GM21786 (cell line): ENCODE measurements at regions not wholly inside any gene's neighbourhood (a gene's known extent, or its start where the extent isn't known, plus 50 kb on each side); places are given as distances from the start of the nearest gene placed in this dataset.
"Not testable (repeated sequence)": the region's sequence is repeated elsewhere in the genome, so short reads cannot be mapped to it uniquely, and the experiment has no call there.

Experiments used
- ATAC-seq: cut with Tn5 transposase; IDR thresholded peaks from one replicate; pipeline ENCODE4 v1.9.1; 2021; ENCODE audit not compliant: unreplicated experiment

DNA sequence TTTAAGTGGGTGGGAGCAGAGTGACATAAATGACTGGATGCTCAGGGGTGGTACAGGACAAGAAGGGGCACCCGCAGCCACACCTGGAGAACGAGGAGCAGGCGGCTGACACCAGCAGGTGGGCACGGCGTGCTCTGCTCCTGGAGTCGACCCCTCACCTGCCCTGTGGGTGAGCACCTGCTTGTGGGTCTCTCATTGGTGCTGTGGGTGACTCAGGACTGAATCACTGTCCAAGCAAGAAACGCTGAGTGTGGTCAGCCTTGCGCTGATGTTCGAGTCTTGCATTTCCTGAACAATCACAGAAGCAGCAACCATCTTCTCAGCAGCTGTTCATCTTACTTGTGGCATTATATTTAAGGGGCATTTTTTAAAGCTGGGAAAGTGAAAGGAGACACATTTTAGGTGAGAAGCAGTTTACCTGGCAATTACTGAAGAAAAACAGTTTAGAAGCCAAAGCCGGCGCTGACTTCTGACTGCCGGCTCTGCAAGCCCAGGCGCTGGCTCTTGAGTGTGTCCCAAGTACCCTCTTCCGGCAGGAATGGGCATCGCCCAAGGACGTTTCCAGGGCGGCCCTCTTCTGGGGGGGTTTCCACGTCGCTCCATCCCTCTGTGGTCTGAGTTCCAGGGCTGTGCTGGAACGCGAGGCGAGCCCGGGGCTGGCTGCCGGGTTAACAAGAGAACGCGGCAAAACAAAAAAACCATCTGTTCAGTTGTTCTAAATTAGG, 145.2 kb upstream of the PFKP start:
- ATAC-seq = no peak

- ATAC-seq = no peak
Observed at GRCh38 chr10:2920637-2921036, 146.7 kb upstream of the PFKP start.

- ATAC-seq = no peak
Observed at GRCh38 chr10:2920168-2920567, 147.2 kb upstream of the PFKP start.

DNA sequence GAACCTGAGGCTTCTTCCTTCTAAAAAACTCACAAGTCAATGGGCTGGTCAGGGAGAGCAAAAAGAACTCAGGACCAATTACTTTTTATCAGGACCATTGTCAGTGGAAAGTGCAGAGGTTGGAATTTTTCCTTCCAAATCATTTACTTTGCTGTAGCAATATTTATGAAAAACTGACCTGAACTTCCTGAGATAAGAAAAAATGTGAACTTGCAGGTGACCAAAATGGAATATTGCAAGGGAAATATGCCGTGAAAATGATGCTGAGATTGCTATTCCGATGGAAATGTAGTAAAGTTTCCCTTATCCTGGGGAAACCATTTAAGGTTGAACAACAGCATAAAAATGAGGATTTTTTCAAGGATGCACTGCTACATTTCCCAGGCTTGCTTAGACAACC, 148.3 kb upstream of the PFKP start:
- no peak for ATAC-seq

DNA sequence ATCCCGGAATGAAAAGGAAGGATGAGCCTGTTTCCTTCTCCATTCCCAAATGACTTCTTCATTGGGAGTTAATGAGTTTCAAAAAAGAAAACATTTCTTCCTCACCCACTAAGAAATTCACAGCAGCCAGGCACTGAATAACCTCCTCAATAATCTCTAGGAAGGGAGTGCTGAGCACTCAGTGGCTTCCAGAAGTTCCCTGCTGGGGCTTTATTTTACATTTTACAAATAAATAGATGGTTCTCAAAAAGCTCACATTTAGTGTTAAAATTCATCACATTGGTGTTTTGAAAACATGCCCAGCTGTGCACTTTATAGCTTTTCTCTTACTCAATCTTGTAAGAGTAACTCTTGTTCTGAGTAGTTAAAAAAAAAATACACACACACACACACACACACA, 148.9 kb upstream of the PFKP start:
- ATAC-seq = no peak

DNA sequence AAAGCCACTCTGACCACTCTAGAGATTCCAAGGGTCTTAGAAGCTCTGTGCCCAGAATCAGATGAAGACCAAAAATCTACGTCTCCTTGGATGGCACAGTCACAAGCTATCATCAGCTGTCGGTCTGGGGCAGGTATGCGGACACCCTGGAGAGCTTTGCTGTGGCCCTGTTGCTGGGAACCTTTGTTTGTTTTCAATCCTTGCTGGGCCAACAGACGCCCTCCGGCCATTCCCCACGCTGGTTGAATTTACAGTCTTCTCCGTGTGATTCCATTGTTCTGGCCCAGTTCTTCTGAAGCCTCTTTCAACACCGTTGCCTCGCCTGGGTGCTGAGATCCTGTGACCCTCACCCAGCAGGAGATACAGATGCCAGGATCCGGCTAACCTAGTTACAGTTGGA, 149.4 kb upstream of the PFKP start:
- ATAC-seq = no peak

GRCh38 chr10:2915412-2915811, 151.9 kb upstream of the PFKP start:
- no peak for ATAC-seq

- no peak for ATAC-seq
Observed at GRCh38 chr10:2914741-2915140, 152.6 kb upstream of the PFKP start.

- no peak for ATAC-seq
Observed at GRCh38 chr10:2913474-2913873, 153.9 kb upstream of the PFKP start.

GRCh38 chr10:2910656-2911055, 156.7 kb upstream of the PFKP start:
- ATAC-seq = no peak

GRCh38 chr10:2909921-2910320, 157.4 kb upstream of the PFKP start:
- no peak for ATAC-seq

GRCh38 chr10:2908851-2909630, 158.3 kb upstream of the PFKP start:
- no peak for ATAC-seq

- ATAC-seq = no peak
Observed at GRCh38 chr10:2906974-2907373, 160.4 kb upstream of the PFKP start.

GRCh38 chr10:2905851-2906250, 161.5 kb upstream of the PFKP start:
- no peak for ATAC-seq

- ATAC-seq = no peak
Observed at GRCh38 chr10:2900530-2900929, 166.8 kb upstream of the PFKP start.

DNA sequence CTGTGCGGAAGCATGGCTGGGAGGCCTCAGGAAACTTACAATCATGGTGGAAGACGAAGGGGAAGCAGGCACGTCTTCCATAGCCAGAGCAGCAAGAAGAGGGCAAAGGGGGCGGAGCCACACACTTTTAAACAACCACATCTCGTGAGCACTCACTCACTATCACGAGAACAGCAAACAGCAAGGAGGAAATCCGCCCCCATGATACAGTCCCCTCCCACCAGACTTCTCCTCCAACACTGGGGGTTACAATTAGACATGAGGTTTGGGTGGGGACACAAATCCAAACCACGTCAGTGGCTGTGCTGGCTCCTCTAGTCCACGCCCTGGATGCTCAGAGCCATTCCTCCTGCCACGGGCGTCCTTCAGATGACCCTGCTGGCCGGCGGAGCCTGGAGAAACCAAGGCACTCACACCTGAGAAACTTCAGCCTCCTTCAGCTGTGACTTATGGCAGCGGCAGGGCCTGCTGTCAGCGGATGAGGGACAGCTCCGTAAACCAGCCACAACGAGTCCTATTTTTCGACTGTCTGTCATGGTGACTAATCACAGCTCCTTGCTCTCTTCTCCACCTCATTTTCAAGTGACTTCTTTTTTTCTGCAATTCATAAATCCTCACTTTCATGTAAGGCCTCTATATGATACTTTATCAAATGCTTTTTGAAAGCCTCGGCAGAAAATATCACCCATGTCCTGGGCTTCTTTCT, 167.9 kb upstream of the PFKP start:
- no peak for ATAC-seq

DNA sequence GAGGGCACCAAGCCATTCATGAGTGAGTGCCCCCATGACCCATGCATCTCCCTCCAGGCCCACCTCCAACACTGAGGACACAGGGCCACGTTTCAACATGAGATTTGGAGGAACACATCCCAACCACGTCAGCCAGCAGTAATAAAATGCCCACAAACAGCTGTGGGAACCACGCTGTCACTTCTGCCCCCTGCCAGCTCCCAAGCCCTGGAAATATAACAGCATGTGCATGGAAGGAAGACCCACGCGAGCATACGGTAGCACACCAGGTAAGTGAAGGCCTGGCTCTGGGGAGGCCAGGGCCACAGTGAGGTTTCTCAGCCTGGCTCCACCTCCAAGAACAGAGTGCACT, 168.9 kb upstream of the PFKP start:
- ATAC-seq = no peak

GRCh38 chr10:2897619-2898508, 169.5 kb upstream of the PFKP start:
- ATAC-seq = no peak

- ATAC-seq = not testable (repeated sequence)
Observed at GRCh38 chr10:2896334-2896733, 171.0 kb upstream of the PFKP start.

GRCh38 chr10:2895594-2896196, 171.7 kb upstream of the PFKP start:
- no peak for ATAC-seq

GRCh38 chr10:2893991-2894390, 173.4 kb upstream of the PFKP start:
- ATAC-seq = no peak
